HepG2 (cell line): ENCODE measurements at regions not wholly inside any gene's neighbourhood (a gene's known extent, or its start where the extent isn't known, plus 50 kb on each side); places are given as distances from the start of the nearest gene placed in this dataset.

ENCODE experiments used
- CHD4 ChIP-seq: fragments of 200-600 bp; sonication (generic); IDR thresholded peaks from 2 replicates; pipeline ENCODE4 v1.7.0; 2017; ENCODE audit warnings: mild to moderate bottlenecking, low read length, borderline replicate concordance
- HOXA7 ChIP-seq: sonication (generic); formaldehyde crosslinking; IDR thresholded peaks from 2 replicates; pipeline ENCODE4 v1.8.1; 2022; ENCODE audit warnings: mild to moderate bottlenecking, missing genetic modification reagents, moderate library complexity
- NFRKB ChIP-seq: fragments of 450-650 bp; IDR thresholded peaks from 2 replicates; pipeline ENCODE4 v1.6.1; 2017
- POLR2A ChIP-seq, 2 experiments: IDR thresholded peaks; 2 replicates each; pipeline ENCODE4 v1.6.1; 2011; ENCODE audit warnings: low read depth in 2 of 2, low read length in 2 of 2, mild to moderate bottlenecking in 1 of 2, moderate library complexity in 1 of 2; ENCODE audit not compliant: insufficient read depth in 1 of 2
- TOE1 ChIP-seq: sonication (generic); formaldehyde crosslinking; IDR thresholded peaks from 2 replicates; pipeline ENCODE4 v1.4.0; 2020; ENCODE audit warnings: mild to moderate bottlenecking, missing genetic modification reagents
- ZNF576 ChIP-seq: sonication (generic); formaldehyde crosslinking; IDR thresholded peaks from 2 replicates; pipeline ENCODE4 v1.4.0; 2020; ENCODE audit warnings: mild to moderate bottlenecking, missing genetic modification reagents
- ZNF616 ChIP-seq: sonication (generic); formaldehyde crosslinking; IDR thresholded peaks from 2 replicates; pipeline ENCODE4 v1.5.0; 2020; ENCODE audit warnings: low read depth, mild to moderate bottlenecking, missing genetic modification reagents
- TF ChIP-seq, protein P1 (sequence below): sonication (generic); formaldehyde crosslinking; IDR thresholded peaks from 2 replicates; pipeline ENCODE4 v1.5.0; 2020; ENCODE audit warnings: mild to moderate bottlenecking, missing genetic modification reagents, moderate library complexity
- TF ChIP-seq, protein P2 (sequence below): sonication (generic); formaldehyde crosslinking; IDR thresholded peaks from 2 replicates; pipeline ENCODE4 v1.4.0; 2020; ENCODE audit warnings: missing genetic modification reagents, borderline replicate concordance

GRCh38 chr1:164333387-164333786, 225.6 kb upstream of the PBX1 start:
- TF ChIP-seq ZNF576 (CRISPR knock-in tag) (no peak), NFRKB (no peak), CHD4 (no peak), ZNF616 (CRISPR knock-in tag) (no peak), HOXA7 (CRISPR knock-in tag) (no peak), POLR2A (IDR thresholded peaks at IDR 0.05; ENCODE audit: insufficient read depth in 1 of 2, low read depth in 2 of 2, low read length in 2 of 2) (no peak), TOE1 (no peak)
- TF ChIP-seq, protein P1, sequence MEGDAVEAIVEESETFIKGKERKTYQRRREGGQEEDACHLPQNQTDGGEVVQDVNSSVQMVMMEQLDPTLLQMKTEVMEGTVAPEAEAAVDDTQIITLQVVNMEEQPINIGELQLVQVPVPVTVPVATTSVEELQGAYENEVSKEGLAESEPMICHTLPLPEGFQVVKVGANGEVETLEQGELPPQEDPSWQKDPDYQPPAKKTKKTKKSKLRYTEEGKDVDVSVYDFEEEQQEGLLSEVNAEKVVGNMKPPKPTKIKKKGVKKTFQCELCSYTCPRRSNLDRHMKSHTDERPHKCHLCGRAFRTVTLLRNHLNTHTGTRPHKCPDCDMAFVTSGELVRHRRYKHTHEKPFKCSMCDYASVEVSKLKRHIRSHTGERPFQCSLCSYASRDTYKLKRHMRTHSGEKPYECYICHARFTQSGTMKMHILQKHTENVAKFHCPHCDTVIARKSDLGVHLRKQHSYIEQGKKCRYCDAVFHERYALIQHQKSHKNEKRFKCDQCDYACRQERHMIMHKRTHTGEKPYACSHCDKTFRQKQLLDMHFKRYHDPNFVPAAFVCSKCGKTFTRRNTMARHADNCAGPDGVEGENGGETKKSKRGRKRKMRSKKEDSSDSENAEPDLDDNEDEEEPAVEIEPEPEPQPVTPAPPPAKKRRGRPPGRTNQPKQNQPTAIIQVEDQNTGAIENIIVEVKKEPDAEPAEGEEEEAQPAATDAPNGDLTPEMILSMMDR (CRISPR knock-in tag) = no peak
- TF ChIP-seq, protein P2, sequence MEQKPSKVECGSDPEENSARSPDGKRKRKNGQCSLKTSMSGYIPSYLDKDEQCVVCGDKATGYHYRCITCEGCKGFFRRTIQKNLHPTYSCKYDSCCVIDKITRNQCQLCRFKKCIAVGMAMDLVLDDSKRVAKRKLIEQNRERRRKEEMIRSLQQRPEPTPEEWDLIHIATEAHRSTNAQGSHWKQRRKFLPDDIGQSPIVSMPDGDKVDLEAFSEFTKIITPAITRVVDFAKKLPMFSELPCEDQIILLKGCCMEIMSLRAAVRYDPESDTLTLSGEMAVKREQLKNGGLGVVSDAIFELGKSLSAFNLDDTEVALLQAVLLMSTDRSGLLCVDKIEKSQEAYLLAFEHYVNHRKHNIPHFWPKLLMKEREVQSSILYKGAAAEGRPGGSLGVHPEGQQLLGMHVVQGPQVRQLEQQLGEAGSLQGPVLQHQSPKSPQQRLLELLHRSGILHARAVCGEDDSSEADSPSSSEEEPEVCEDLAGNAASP (CRISPR knock-in tag) = no peak
